HG03378 (cell line): ENCODE measurements at regions not wholly inside any gene's neighbourhood (a gene's known extent, or its start where the extent isn't known, plus 50 kb on each side); places are given as distances from the start of the nearest gene placed in this dataset.

ENCODE experiments used
- ATAC-seq: cut with Tn5 transposase; IDR thresholded peaks from one replicate; pipeline ENCODE4 v1.9.1; 2021; ENCODE audit warnings: mild to moderate bottlenecking, moderate library complexity; ENCODE audit not compliant: unreplicated experiment

DNA sequence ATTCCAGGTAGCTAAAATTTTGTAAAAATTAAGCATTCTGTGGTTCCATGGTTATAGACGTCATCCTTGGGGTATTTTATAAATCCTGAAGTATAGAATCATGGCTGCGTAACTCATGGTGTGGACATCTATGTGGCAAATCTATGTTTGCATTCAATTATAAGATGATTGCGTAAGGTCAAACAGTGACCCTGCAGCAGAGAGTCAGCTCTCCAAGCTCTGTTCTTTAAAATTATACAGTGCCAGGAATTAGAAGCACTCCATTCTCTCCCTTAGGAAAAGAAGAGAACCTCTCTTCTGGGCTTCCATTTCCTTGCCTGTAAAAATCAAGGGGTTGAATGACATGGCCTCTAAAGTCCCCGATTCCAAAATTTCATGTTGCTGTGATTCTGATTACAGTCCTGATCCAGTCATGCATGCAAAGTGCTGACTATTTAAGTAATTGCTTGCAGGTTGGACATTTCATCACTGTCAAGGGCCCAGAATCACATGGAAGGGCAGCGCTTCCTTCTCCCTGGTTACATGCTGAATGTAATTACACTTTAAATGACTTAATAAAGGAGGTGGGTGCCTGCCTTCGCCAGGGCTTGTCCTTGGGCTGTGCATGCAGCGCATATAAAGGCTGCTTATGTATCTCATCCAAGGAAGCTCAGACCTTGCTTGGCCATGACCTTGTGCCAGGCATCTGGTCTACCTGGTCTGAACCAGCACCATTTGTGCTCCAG, 550.7 kb downstream of the TYW1 start:
- ATAC-seq: no peak

DNA sequence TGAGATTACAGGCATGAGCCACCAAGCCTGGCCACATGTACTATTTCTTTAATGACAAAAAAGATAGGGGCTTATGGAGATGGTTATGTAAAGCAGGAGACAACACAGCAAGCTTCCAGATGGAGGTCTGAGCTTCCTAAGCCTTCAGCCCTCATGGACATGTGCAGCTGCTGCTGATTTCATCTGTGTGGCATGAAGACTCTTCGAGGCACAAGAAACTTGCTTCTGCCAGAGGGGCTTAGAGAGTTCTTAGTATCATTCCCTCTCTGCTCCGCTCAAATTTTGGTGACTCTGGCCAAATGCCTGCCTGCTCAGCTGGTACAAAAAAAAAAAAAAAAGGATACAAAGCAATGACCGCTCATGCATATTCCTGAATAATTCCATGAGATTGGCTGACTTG, 552.5 kb downstream of the TYW1 start:
- no peak for ATAC-seq

DNA sequence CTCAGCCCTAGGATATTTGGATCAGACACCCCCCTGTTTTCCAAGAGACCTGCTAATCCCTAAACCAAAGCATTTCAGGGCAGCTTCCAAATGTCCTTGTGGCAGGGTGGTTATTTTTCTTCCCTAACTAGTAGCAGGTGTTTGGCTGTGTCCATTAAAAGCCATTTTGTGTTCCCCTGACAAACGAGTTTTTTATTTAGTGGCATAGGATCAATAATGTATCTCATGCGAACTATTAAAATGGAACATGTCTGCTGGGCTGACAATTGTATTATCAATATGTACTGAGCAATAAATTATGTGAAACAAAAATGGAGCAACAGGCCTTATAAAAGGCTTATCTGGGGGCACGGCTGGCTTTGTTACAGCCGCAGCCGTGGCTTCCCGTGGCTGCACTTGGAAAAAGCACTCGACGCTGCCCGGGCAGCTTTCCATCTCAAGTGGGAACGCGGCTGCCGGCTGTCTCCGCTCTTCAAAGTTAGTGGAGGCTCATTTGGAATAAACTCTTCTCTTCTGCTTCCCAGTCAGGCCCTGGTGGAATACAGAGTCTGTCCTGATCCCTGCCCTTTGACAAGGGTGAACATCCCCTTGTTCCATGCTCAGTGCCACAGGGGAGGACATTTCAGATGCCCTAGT, 554.3 kb downstream of the TYW1 start:
- no peak for ATAC-seq

DNA sequence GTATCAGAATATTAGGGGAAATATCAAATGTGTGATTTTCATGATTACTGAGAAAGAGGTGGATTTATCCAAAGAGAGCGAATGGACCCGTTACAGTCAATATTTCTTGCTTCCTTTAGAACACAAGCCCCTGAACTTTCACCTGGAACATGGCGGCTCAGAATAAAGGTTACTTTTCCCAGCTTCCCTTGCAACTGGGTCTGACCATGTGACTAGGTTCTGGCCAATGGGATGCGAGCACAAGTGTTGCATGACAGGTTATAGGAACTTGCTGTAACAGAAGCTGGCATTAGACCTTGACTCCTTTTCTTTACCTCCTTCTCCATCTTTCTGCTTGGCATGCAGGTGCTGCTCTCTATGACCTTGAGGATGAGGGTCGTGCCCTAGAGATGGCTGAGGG, 556.1 kb downstream of the TYW1 start:
- no peak for ATAC-seq

DNA sequence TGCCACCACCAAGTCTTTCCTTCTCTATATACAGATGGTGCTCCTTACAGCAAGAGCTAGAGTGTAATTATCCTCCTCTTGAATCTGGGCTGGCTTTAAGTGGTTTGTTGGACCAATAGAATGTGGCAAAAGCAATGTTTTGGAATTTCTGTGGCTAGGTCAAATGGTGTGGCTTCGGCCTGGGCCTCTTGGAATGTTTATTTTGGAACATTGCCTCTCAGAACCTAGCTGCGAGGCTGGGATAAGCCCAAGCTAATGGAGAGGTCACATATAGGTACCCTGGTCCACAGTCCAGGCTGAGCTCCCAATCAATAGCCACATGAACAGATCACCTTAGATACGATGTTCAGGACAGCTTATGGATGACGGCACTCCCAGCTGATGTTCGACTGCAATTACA, 556.7 kb downstream of the TYW1 start:
- no peak for ATAC-seq

DNA sequence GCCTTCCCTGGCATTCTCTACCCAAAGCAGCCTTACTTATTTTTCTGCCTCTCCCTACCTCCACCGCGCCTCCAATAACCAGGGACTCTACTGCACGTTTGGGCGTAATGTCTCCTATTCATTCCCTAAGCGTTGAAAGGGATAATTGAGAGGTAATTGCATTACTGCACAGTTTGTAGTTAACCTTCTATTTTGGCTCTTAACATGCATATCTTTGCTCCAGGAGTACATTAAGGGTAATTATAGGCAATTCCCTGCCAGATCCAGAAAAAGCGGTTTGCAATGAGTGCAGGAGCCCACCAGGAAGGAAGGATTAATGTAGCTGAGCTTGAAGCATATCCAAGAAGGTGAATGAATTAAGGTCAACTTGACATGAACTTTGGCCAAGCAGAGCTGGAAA, 558.4 kb downstream of the TYW1 start:
- no peak for ATAC-seq

DNA sequence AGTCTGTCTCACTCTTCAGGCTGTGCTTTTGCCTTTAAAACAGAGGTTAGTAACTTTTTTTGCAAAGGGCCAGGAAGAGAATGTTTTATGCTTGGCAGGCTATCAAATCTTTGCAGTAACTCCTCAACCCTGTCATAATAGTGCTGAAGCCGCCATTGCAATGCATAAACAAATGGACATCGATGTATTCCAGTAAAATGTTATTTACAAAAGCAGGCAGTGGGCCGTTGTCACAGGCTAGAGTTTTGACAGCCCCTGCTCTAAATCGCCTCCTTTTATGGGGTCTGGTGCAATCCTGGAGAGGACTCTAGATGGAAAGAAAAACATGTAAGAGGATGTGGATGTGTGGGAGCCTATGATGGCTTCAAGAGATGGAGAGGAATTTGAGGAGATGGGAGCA, 568.3 kb downstream of the TYW1 start:
- no peak for ATAC-seq

DNA sequence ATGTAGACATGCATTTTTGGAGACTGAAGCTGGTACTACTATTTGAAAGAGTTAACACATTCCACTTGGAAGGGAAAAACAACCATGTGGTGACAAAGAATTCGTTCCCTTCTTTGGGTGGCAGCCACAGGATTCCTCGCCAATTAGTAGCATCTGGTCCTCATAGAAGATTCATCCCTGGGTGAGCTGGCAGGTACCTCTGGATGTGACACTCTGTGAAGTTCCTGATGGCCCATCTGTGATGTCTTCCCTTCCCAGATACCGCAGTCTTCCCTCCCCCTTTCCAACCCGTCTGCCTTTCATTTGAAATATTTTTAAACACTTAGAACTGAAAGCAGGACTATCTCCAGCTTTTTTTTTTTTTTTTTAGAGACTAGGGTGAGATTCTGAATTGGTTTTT, 569.5 kb downstream of the TYW1 start:
- no peak for ATAC-seq

DNA sequence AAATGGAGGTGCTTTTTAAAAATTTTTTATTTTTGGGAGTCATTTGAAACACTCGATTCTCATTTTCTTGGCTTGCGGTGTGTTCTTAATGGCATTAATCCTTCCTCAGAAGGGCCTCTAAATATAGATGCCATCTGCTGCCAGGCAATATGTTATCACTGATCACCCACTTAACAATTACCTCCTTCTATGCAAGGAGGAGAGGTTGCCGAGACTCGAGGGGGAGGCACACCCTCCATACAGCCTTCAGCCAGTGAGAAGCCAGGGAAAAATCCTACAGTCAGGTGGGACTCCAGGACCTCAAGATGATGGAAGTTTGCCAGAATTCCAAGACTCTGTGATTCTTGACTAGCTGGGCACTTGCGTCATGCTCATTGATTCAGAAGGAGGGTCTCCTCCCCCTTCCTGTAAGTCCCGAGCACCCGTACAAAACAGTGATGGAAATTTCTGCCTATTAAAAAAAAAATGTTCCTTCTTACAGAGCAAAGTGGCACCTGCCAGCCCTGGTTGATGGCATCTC, 574.5 kb downstream of the TYW1 start:
- no peak for ATAC-seq

DNA sequence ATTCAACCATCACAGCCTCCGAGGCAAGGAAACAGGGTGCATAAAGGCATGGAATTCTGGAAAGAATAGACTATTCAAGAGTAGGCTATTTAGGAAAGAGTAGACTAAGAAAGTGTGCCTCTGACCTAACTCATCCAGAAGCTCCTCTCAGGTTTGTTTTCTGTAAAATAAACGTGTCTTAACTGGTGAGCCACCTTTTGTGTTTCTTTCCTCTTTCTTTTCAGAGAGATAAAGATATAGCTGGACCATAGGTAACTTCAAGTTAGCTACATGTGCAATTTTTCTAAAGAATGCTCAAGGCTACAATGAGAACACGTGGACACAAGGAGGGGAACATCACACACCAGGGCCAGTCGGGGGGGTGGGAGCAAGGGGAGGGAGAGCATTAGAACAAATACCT, 577.0 kb downstream of the TYW1 start:
- ATAC-seq: no peak

DNA sequence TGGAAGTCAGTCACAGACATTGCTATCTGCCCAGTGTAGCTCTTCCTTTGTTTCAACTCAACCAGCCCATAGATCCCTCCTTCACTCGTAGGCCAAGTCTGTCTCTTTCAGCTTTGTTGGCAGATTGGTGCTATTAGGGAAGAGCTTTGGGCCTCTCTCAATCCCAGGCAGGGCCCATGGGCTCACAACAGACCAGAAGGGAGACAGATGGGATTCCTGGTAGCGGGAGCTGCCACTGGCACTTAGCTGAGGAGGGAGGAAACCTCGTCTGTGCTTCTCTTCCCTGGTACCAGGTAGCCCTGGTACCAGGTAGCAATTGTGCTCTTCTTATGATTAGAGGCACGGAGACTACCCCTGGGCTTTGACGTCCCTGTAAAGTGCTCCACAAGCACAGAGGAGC, 592.0 kb downstream of the TYW1 start:
- ATAC-seq: no peak

DNA sequence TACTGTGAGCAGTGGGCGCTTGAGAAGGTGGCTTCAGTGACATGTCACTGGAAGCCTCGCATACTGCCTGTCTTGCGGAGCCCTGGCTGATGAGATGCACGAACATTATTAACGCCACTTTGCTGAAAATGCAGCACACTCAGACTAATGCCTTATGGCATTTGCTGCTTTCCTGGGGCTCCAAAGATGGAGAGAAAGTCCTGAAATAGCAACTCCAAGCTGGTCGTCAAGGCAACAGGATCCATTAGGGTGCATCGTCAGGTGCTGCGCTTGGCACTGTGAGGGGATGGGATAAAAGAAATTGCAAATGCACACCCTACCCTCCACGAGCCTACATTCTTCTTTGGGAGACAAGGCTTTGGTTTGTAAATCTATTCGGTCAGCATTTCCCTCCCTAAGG, 592.5 kb downstream of the TYW1 start:
- no peak for ATAC-seq

DNA sequence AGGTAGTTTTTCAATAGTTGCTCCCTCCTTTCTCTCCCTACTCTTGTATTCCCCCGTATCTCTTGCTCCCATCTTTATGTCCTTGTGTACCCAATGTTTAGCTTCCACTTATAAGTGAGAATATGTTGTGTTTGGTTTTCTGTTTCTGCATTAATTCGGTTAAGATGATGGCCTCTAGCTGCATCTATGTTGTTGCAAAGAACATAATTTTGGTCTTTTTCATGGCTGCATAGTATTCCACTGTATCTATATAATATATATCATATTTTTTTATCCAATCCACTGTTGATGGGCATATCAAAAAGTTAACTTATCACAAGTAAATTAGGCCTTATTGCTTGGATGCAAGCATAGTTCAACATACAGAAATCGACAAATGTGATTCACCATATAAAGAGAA, 594.0 kb downstream of the TYW1 start:
- no peak for ATAC-seq

DNA sequence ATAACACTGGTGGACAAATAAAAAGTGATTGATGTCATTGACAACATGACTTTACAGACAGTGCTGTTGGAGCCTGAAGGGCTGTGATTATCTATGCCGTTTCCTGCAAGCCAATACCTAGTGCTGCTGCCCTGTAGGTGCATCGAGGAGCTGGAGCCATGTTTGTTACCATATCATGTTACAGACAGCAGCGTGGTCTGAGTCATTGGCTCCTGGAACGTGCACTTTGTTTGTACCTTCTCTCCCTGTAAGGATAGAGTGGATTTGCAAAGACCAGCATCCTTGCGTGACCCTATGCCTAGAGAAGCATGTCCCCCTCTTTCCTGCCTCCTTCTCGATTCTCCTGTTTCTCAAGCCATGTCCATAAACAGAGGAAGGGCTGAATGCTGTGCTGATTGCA, 597.2 kb downstream of the TYW1 start:
- ATAC-seq: no peak

DNA sequence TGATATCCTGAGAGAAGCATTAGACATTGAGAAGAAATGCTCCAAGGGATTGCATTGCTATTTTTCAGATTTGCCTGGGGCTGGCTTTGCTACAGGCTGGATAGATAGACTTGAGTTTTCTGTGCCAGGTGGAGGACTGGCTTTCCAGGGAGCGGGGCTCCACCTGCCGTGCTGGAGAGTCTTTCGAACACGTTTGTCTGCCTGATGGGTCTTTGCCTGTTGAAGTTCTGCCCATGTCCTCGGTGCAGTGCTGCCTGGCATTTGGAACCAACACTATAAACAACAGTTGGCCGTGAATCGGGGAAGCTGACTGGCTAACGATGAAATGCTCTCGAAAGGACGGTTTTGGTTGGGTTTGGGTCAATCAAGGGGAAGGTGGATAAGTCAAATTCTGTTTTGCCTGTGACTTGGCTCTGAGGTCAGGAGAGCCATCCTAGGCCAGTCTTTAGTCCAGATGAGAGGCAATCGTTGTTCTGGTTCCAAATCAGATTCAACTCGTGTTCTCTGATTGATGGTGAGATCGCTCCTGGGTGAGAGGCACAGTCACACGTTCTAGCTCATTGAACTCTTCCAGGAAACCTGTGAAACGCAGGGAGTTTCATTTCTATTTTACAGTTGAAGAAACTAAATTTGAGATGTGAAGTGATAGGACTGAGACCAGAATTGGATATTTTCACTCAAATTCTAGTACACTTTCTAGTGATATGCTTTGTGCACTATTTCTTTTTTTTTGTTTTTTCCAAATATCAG, 599.0 kb downstream of the TYW1 start:
- ATAC-seq: no peak

DNA sequence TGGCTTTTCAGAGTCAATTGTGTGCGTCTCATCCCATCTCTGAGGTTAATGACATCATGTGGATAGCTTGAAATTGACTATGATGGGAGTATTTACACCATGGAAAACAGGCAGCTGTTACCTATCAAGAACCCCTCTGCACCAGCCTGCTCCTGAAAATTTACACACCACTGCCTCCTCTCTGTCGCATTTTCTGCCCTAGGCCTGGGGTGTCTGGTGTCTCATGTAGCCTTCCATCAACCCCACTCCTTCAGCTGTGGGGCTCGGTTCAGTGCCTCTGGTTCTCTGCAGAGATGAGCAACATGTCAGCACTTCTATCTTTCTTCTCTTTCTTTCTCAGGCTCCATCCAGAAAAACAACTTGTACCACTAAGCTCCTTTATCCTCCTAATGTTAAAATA, 600.5 kb downstream of the TYW1 start:
- no peak for ATAC-seq

DNA sequence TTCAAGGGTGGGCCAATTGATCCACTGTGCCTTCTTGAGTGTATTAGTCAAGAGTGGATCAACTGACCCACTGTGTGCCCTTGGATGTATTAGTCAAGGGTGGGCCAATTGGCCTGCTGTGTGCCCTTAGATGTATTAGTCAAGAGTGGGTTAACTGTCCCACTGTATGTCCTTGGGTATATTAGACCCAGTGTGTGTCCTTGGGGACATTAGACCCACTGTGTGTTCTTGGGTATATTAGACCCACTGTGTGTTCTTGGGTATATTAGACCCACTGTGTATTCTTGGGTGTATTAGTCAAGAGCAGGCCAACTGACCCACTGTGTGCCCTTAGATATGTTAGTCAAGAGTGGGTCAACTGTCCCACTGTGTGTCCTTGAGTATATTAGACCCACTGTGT, 601.8 kb downstream of the TYW1 start:
- ATAC-seq: no peak

DNA sequence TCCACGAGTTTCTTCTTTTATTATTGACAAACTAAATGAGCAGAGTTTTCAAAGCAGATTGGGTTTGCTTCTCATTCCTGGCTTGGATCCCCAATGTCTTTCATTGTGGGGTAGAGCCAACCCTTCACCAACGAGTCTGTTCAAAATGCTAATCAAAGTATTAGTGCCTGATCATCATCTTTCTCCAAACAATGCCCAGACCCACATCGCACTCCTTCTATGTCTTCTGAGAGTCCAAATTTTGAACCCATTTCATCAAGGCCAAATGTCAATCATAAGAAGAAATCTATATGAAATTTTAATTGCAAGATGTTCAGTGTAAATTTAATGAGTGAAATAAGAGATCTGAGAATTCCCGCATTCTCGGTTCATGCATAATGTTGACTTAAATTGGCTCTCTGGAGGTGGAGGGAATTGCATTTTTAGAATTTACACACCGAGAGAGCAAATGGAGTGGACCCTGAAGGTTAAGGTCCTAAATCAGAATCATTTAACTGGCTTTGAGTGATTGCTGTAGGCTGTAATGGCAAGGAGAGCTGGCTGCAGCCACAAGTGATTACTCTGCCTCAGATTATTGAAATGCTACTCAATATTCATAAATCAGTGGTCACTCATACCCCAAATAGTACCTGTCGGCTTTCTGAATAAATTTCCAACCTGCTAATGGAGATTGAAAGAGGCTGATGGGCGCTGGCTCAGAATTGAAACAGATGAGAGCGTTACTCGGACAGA, 602.9 kb downstream of the TYW1 start:
- no peak for ATAC-seq

DNA sequence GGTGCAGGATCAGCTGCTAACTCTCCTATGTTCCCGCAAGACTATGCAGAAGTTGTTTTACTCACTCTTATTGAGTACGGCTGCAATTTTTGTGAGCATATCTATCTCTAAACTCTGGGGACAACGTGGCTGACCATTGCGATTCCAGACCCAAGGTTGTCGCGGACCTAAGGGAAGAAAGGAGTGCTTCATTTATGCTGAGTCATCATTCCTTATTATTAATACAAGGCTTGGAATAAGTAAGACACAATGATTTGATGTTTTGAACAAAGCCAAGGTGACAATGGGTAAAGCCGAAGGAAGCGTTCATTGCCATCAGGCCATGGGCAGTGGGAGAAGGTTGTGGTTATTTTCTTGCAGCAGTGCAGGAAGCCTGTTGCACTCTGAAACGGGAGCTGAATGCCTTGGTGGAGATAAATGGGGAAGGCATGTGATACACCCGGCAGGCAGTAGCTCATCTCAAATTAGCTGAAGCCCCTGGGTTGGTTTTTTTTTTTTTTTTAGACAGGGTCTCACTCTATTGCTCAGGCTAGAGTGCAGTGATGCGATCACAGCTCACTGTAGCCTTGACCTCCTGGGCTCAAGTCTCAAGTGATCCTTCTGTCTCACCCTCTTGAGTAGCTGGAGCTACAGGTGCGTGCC, 605.7 kb downstream of the TYW1 start:
- no peak for ATAC-seq

DNA sequence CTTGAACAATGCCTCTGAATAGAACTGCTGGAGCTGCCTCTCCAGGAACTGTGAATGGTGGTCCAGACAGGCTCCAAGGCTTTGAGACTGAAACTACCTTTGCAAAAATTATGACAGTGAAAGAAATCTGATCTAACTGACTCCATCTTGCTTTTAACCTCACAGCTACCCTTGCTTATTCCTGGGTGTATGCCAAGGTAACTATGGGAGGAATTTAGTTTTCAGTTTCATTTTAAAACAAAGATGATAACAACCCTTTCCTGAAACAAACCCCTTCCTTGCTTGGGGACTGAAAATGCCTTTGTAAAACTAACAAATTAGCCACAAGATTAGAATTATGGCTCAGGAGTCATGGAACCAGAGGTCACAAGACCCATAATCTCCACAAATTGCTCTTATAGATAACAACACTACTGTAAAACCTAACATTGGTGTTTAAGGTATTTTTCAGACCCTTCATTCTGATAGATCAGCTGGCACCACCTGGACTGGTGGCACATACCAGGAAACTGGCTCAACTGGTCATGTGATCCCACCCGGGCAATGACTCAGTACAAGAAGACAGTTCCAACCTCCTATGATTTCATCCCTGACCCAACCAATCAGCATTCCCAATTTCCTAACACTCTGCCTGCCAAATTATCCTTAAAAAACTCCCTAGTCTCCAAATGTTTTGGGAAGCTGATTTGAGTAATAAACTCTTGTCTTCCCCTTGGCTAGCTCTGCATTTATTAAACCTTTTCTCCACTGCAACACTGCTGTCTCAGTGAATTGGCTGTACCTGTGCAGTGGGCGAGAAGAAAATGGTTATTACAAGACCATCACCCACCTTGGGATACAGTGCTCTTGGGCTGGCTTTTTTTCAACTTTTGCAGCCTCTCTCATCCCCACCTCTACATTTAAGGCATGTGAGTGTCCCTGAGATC, 608.1 kb downstream of the TYW1 start:
- no peak for ATAC-seq
